Frontal cortex (tissue), 3 donors: ENCODE measurements at regions not wholly inside any gene's neighbourhood (a gene's known extent, or its start where the extent isn't known, plus 50 kb on each side); places are given as distances from the start of the nearest gene placed in this dataset.
"Not testable (repeated sequence)": the region's sequence is repeated elsewhere in the genome, so short reads cannot be mapped to it uniquely, and the experiment has no call there.

ENCODE experiments used
- DNase-seq, 2 donors: peaks; one replicate each; pipeline ENCODE4 v3.0.0; 2012; ENCODE audit warnings: low spot score in 2 of 2
- FAIRE-seq: peaks from 2 replicates; lab custom pipeline; 2012; peaks lifted over from hg19 to GRCh38; lab: Jason Lieb, UNC
- donor health status: control.
- donor health status: control.
- donor health status: control.

- DNase-seq, FAIRE-seq: not testable (repeated sequence)
Observed at GRCh38 chr2:91590381-91590780, 2898.9 kb downstream of the RPIA start.

GRCh38 chr2:91591066-91591465 is 2899.6 kb downstream of the RPIA start:
- DNase-seq: not testable (repeated sequence)

DNA sequence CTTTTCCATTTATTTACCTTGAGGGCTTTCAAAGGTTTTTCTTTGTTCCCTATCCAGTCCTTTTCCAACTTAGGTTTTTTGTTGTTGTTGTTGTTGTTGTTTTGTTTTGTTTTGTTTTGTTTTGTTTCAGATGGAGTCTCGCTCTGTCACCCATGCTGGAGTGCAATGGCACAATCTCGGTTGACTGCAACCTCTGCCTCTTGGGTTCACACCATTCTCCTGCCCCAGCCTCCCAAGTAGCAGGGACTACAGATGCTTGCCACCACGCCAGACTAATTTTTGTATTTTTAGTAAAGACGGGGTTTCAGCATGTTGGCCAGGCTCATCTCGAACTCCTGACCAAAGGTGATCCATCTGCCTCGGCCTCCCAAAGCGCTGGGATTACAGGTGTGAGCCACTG is 2906.0 kb downstream of the RPIA start:
- not testable (repeated sequence) for FAIRE-seq, DNase-seq

More at GRCh38 chr2:91591066-91591465, 2899.6 kb downstream of the RPIA start:
- FAIRE-seq: not testable (repeated sequence)

GRCh38 chr2:91598519-91598918 is 2907.0 kb downstream of the RPIA start:
- FAIRE-seq, DNase-seq: not testable (repeated sequence)

GRCh38 chr2:91599000-91599399 is 2907.5 kb downstream of the RPIA start:
- not testable (repeated sequence) for DNase-seq, FAIRE-seq

GRCh38 chr2:91602860-91603259 is 2911.4 kb downstream of the RPIA start:
- not testable (repeated sequence) for FAIRE-seq, DNase-seq

- not testable (repeated sequence) for FAIRE-seq, DNase-seq
Observed at GRCh38 chr2:91603996-91604395, 2912.5 kb downstream of the RPIA start.

GRCh38 chr2:91604629-91605028 is 2913.2 kb downstream of the RPIA start:
- DNase-seq, FAIRE-seq: not testable (repeated sequence)

DNA sequence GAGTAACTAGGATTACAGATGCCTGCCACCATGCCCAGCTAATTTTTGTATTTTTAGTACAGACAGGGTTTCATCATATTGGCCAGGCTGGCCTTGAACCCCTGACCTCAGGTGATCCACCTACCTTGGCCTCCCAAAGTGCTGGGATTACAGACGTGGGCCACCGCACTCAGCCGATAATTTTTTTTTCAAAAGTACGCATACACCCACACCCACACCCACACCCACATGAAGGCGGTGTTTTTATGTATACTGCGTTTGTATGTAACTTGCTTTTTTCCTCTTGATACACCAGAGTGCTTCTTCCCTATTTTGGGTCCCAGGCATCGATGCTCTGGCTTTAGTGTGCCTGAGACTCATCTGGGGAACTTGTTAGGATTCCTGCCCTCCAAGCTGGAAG is 2932.3 kb downstream of the RPIA start:
- not testable (repeated sequence) for DNase-seq, FAIRE-seq

DNA sequence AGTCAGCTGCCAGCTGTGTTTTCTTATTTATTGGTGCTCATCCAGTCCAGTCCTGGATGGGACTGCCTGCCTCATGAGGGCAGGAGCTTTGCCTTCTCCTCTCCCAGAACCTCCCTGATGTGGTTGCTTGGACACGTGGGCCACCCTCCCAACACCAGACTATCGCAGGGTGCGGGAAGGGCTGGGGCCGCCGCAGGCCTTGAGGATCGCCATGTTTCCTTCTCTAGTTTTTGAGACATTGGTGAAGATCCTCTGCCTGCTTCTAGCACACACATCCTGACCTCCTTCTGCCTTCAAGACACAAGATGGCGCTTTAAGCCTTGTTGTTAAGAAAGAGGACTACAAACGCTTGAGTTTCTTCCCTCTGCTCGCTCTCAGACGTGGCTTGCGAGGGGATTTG is 2937.0 kb downstream of the RPIA start:
- FAIRE-seq, DNase-seq: not testable (repeated sequence)

DNA sequence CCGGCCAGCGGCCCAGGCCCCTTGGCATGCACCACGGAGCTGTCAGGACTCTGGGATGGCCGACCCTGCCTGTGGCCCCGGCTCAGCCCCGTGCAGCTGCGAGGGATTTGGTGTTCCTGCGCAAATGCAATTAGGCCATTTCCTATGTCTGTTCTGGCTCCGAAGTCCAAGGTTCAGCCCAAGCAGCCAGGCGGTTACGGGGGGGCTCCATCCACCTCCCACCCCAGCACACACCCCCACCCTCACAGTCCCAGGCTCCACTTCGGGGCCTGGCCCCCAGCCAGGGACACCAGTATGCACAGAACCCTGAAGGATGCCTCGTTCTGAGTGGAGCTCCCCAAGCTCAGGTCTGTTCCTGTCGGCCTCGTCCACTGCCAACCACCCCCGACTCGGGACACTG is 2965.7 kb downstream of the RPIA start:
- not testable (repeated sequence) for DNase-seq, FAIRE-seq

GRCh38 chr2:91658336-91658735 is 2966.9 kb downstream of the RPIA start:
- FAIRE-seq, DNase-seq: not testable (repeated sequence)

DNA sequence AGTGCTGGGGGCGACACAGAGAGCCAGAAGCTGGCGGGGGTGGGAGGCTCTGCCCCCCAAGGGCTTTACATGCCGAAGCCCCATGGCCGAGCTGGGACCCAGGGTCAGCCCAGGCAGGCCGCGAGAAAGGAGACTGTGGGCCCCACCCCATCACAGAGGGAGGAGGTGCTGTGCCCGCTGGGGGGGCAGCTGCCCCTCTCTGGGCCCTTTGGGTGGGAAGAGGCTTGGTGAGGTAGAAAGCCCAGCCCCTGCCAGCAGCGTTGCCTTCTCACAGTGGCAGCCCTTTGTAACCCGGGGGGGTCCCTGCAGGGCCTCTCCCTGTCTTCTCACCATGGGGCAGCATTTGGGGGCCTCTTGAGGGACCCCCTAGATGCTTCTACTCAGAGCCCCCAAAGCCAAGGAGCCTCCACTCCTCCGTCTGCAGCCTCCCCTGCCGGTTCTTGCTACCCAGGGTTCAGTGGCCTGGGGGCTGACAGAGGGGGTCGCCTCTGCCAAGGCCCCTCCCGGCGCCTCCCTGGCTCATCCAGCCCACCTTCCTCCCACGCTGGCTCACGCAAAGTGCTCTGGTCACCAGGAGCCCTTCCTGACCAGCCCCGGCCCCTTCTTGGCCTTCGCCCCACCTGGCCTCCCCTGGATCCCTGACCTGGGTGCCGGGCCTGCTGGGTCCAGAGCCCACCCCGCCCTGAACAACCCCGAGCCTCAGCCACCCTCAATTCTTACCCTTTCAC is 2967.9 kb downstream of the RPIA start:
- not testable (repeated sequence) for DNase-seq, FAIRE-seq

GRCh38 chr2:91659917-91660275 is 2968.4 kb downstream of the RPIA start:
- not testable (repeated sequence) for FAIRE-seq, DNase-seq

GRCh38 chr2:91667341-91667740 is 2975.9 kb downstream of the RPIA start:
- not testable (repeated sequence) for FAIRE-seq

GRCh38 chr2:91685541-91685940 is 2994.1 kb downstream of the RPIA start:
- not testable (repeated sequence) for DNase-seq, FAIRE-seq

More at GRCh38 chr2:91667341-91667740, 2975.9 kb downstream of the RPIA start:
- not testable (repeated sequence) for DNase-seq

DNA sequence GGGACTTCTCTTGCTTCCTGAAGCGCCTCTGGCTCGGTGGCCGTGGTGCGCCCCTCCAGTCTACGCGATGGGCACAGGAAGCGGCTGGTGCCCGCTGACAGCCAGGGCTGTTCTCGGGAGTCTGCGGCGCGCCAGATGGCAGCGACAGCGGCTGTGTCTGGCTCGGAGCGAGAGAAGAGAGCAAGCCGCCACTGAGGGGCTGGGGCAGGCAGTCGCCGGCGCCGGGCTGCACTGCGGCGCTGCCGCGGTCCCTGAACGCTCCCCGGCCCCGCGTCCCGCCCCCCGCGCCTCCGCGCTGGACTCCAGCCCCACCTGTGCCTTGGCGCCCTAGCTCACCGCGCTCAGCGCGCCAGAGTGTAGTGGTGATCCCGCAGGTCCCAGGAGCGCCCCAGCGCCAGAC is 2994.6 kb downstream of the RPIA start:
- not testable (repeated sequence) for DNase-seq, FAIRE-seq
